SK-N-SH (cell line): ENCODE measurements at regions not wholly inside any gene's neighbourhood (a gene's known extent, or its start where the extent isn't known, plus 50 kb on each side); places are given as distances from the start of the nearest gene placed in this dataset.

Experiments
- CTCF ChIA-PET: fragments of 300-600, 350-600 bp; formaldehyde crosslinking; extraction: SDS; loops from one replicate; lab custom pipeline; 2021; lab: Yijun Ruan, JAX
- POLR2A ChIA-PET: fragments of 350-600 bp; sonication (Branson Sonifier 250); formaldehyde crosslinking; extraction: SDS; loops from one replicate; lab custom pipeline; 2020; ENCODE audit warnings: antibody characterized with exemption, inconsistent platforms; lab: Yijun Ruan, JAX
- DNase-seq: peaks from one replicate; pipeline ENCODE4 v3.0.0; 2012
- H2AFZ ChIP-seq: fragments of 200-600 bp; sonication (generic); 2 replicates; pipeline ENCODE4 v1.8.1; 2016; ENCODE audit warnings: antibody characterized with exemption, mild to moderate bottlenecking, low read depth
- H3F3A ChIP-seq: fragments of 200-600 bp; sonication (generic); replicated peaks from 2 replicates; pipeline ENCODE3; 2016; ENCODE audit warnings: antibody characterized with exemption, mild to moderate bottlenecking; ENCODE audit not compliant: insufficient read depth
- H3K27ac ChIP-seq, 2 experiments: fragments of 200-500 bp in 1 of 2; fragments of 200-600 bp in 1 of 2; sonication (Bioruptor generic) in 1 of 2; sonication (generic), shearing (Covaris generic) in 1 of 2; 2 replicates each; pipeline versions ENCODE4 v1.5.1 to v1.6.1; 2014 to 2016; ENCODE audit warnings: low read depth in 2 of 2, inconsistent platforms in 1 of 2, low read length in 1 of 2, mild to moderate bottlenecking in 1 of 2, mixed read lengths in 1 of 2
- H3K27me3 ChIP-seq: fragments of 200-600 bp; sonication (generic), shearing (Covaris generic); 2 replicates; pipeline ENCODE4 v1.6.1; 2016; ENCODE audit warnings: mixed run types; ENCODE audit not compliant: insufficient read depth
- H3K36me3 ChIP-seq, 2 experiments: fragments of 200-500 bp in 1 of 2; fragments of 200-600 bp in 1 of 2; sonication (Bioruptor generic) in 1 of 2; sonication (generic) in 1 of 2; replicated peaks in 1 of 2; 2 replicates each; pipeline versions ENCODE3 to v1.5.1; 2014 to 2016; ENCODE audit warnings: low read length in 1 of 2, mild to moderate bottlenecking in 1 of 2; ENCODE audit not compliant: insufficient read depth in 2 of 2, control insufficient read depth in 1 of 2
- H3K4me1 ChIP-seq, 2 experiments: fragments of 200-500 bp in 1 of 2; fragments of 200-600 bp in 1 of 2; sonication (Bioruptor generic) in 1 of 2; sonication (generic), shearing (Covaris generic) in 1 of 2; 2 replicates each; pipeline versions ENCODE4 v1.5.1 to v1.6.1; 2014 to 2016; ENCODE audit warnings: low read depth in 1 of 2, low read length in 1 of 2, mixed run types in 1 of 2; ENCODE audit not compliant: insufficient read depth in 2 of 2, control insufficient read depth in 1 of 2
- H3K4me2 ChIP-seq: fragments of 200-600 bp; sonication (generic), shearing (Covaris generic); 2 replicates; pipeline ENCODE4 v1.6.1; 2017; ENCODE audit warnings: mixed run types
- H3K4me3 ChIP-seq, 2 experiments: fragments of 200-500 bp in 1 of 2; fragments of 200-600 bp in 1 of 2; sonication (Bioruptor generic) in 1 of 2; sonication (generic), shearing (Covaris generic) in 1 of 2; 2 replicates each; pipeline versions ENCODE4 v1.5.1 to v1.8.1; 2014 to 2016; ENCODE audit warnings: low read depth in 2 of 2, inconsistent platforms in 1 of 2, low read length in 1 of 2, mild to moderate bottlenecking in 1 of 2, mixed read lengths in 1 of 2, moderate library complexity in 1 of 2
- H3K79me2 ChIP-seq: fragments of 200-600 bp; sonication (generic); 2 replicates; pipeline ENCODE4 v1.8.1; 2017; ENCODE audit warnings: mild to moderate bottlenecking; ENCODE audit not compliant: insufficient read depth
- H3K9ac ChIP-seq: fragments of 200-600 bp; sonication (generic); 2 replicates; pipeline ENCODE4 v1.6.1; 2017; ENCODE audit warnings: mixed run types
- H3K9me2 ChIP-seq: fragments of 200-600 bp; sonication (generic); 2 replicates; pipeline ENCODE4 v1.6.1; 2017; ENCODE audit warnings: mixed run types
- H3K9me3 ChIP-seq: fragments of 200-600 bp; sonication (generic); 2 replicates; pipeline ENCODE4 v1.6.1; 2017; ENCODE audit warnings: mixed run types, mild to moderate bottlenecking, moderate library complexity
- H4K20me1 ChIP-seq: fragments of 200-600 bp; sonication (generic); 2 replicates; pipeline ENCODE4 v1.6.1; 2017; ENCODE audit warnings: mild to moderate bottlenecking, mixed run types; ENCODE audit not compliant: insufficient read depth
- CHD2 ChIP-seq: fragments of 150-350 bp; IDR thresholded peaks from 2 replicates; pipeline ENCODE4 v1.6.1; 2018; ENCODE audit warnings: low read length; ENCODE audit not compliant: partially characterized antibody
- FOSL2 ChIP-seq: IDR thresholded peaks from 2 replicates; pipeline ENCODE4 v1.4.0; 2012; ENCODE audit warnings: low read depth, mild to moderate bottlenecking, moderate library complexity, borderline replicate concordance
- GABPA ChIP-seq: IDR thresholded peaks from 2 replicates; pipeline ENCODE4 v1.4.0; 2012; ENCODE audit warnings: low read depth, mild to moderate bottlenecking
- MEF2A ChIP-seq: IDR thresholded peaks from 2 replicates; pipeline ENCODE4 v1.4.0; 2012; ENCODE audit warnings: low read depth, borderline replicate concordance
- MXI1 ChIP-seq: IDR thresholded peaks from 2 replicates; pipeline ENCODE4 v1.6.1; 2012; ENCODE audit warnings: mild to moderate bottlenecking, low read depth, low read length, improper control_type of control experiment
- PBX3 ChIP-seq: IDR thresholded peaks from 2 replicates; pipeline ENCODE4; 2012
- POLR2AphosphoS5 ChIP-seq: IDR thresholded peaks from 2 replicates; pipeline ENCODE4 v1.6.1; 2012; ENCODE audit warnings: low read depth, low read length
- RAD21 ChIP-seq: IDR thresholded peaks from 2 replicates; pipeline ENCODE4 v1.6.1; 2012; ENCODE audit warnings: mild to moderate bottlenecking, low read length
- RCOR1 ChIP-seq: fragments of 150-350 bp; IDR thresholded peaks from 2 replicates; pipeline ENCODE4 v1.6.1; 2017; ENCODE audit warnings: antibody characterized with exemption, low read length
- SMC3 ChIP-seq: IDR thresholded peaks from 2 replicates; pipeline ENCODE4 v1.6.1; 2012; ENCODE audit warnings: low read depth, low read length, improper control_type of control experiment
- TAF1 ChIP-seq: IDR thresholded peaks from 2 replicates; pipeline ENCODE4 v1.6.1; 2012; ENCODE audit warnings: low read depth, mild to moderate bottlenecking, low read length, moderate library complexity, borderline replicate concordance
- YY1 ChIP-seq: IDR thresholded peaks from 2 replicates; pipeline ENCODE4 v1.4.0; 2012; ENCODE audit warnings: low read depth, mild to moderate bottlenecking
- WGBS: methylation state at CpG from one replicate; pipeline ENCODE4 v1.1.6; 2017; ENCODE audit warnings: low lambda C conversion rate; 5-methylcytosine and 5-hydroxymethylcytosine counted together
- TF ChIP-seq, protein P1 (sequence below): fragments of 150-350 bp; IDR thresholded peaks from 2 replicates; pipeline ENCODE4 v1.6.1; 2017; ENCODE audit warnings: antibody characterized with exemption, low read length, low read depth, borderline replicate concordance
- TF ChIP-seq, protein P2 (sequence below): fragments of 200-600 bp; sonication (generic); IDR thresholded peaks from 2 replicates; pipeline ENCODE4 v1.6.1; 2017; ENCODE audit warnings: antibody characterized with exemption, mild to moderate bottlenecking, moderate library complexity
- TF ChIP-seq, protein P3 (sequence below): IDR thresholded peaks from 2 replicates; pipeline ENCODE4 v1.4.0; 2012; ENCODE audit warnings: low read depth, borderline replicate concordance

GRCh38 chr13:105960326-105960725 is 575.1 kb downstream of the EFNB2 start:
- no peak overlapping the region for H3K4me3 ChIP-seq
- TF ChIP-seq RCOR1 (no peak), MXI1 (no peak), RAD21 (no peak), YY1 (no peak), MEF2A (no peak), GABPA (no peak), TAF1 (no peak), SMC3 (no peak), POLR2AphosphoS5 (no peak), FOSL2 (no peak), PBX3 (no peak), CHD2 (no peak)
- TF ChIP-seq, protein P1, sequence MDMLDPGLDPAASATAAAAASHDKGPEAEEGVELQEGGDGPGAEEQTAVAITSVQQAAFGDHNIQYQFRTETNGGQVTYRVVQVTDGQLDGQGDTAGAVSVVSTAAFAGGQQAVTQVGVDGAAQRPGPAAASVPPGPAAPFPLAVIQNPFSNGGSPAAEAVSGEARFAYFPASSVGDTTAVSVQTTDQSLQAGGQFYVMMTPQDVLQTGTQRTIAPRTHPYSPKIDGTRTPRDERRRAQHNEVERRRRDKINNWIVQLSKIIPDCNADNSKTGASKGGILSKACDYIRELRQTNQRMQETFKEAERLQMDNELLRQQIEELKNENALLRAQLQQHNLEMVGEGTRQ = no peak
- TF ChIP-seq, protein P2, sequence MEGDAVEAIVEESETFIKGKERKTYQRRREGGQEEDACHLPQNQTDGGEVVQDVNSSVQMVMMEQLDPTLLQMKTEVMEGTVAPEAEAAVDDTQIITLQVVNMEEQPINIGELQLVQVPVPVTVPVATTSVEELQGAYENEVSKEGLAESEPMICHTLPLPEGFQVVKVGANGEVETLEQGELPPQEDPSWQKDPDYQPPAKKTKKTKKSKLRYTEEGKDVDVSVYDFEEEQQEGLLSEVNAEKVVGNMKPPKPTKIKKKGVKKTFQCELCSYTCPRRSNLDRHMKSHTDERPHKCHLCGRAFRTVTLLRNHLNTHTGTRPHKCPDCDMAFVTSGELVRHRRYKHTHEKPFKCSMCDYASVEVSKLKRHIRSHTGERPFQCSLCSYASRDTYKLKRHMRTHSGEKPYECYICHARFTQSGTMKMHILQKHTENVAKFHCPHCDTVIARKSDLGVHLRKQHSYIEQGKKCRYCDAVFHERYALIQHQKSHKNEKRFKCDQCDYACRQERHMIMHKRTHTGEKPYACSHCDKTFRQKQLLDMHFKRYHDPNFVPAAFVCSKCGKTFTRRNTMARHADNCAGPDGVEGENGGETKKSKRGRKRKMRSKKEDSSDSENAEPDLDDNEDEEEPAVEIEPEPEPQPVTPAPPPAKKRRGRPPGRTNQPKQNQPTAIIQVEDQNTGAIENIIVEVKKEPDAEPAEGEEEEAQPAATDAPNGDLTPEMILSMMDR = no peak
- TF ChIP-seq, protein P3, sequence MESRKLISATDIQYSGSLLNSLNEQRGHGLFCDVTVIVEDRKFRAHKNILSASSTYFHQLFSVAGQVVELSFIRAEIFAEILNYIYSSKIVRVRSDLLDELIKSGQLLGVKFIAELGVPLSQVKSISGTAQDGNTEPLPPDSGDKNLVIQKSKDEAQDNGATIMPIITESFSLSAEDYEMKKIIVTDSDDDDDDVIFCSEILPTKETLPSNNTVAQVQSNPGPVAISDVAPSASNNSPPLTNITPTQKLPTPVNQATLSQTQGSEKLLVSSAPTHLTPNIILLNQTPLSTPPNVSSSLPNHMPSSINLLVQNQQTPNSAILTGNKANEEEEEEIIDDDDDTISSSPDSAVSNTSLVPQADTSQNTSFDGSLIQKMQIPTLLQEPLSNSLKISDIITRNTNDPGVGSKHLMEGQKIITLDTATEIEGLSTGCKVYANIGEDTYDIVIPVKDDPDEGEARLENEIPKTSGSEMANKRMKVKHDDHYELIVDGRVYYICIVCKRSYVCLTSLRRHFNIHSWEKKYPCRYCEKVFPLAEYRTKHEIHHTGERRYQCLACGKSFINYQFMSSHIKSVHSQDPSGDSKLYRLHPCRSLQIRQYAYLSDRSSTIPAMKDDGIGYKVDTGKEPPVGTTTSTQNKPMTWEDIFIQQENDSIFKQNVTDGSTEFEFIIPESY = no peak
- POLR2A ChIA-PET = no interaction called here
- WGBS = 78% methylated on average over 7 of the region's 7 CpGs
- CTCF ChIA-PET = no interaction called here
- H3K9ac ChIP-seq = no peak overlapping the region
- H4K20me1 ChIP-seq = no peaks in the 10 kb centered on the region
- H3F3A ChIP-seq = no peaks in the 10 kb centered on the region
- no peak overlapping the region for H3K4me2 ChIP-seq
- H3K4me1 ChIP-seq = no peaks in the 10 kb centered on the region
- H3K27ac ChIP-seq = no peak overlapping the region
- no peaks in the 10 kb centered on the region for H3K36me3 ChIP-seq
- H3K9me3 ChIP-seq = no peaks in the 10 kb centered on the region
- no peak overlapping the region for H2AFZ ChIP-seq
- H3K27me3 ChIP-seq = no peaks in the 10 kb centered on the region
- H3K9me2 ChIP-seq = no peaks in the 10 kb centered on the region
- no peak for DNase-seq
- no peaks in the 10 kb centered on the region for H3K79me2 ChIP-seq
